Lung (tissue), 11 donors: ENCODE measurements at regions not wholly inside any gene's neighbourhood (a gene's known extent, or its start where the extent isn't known, plus 50 kb on each side); places are given as distances from the start of the nearest gene placed in this dataset.

Experiments
- ATAC-seq: fragments of 200-7000 bp; cut with Tn5 transposase; one replicate; pipeline ENCODE4 v1.9.1; 2020; ENCODE audit warnings: moderate number of reproducible peaks; ENCODE audit not compliant: insufficient read depth, low FRiP score
- DNase-seq, 3 donors: peaks; one replicate each; pipeline ENCODE4 v3.0.0-alpha.2; 2013 to 2017
- H3K27ac ChIP-seq, 2 donors: one replicate each; pipeline ENCODE4 v1.5.1; 2013; ENCODE audit warnings: mild to moderate bottlenecking in 2 of 2, moderate library complexity in 2 of 2, control low read depth in 1 of 2, inconsistent platforms in 1 of 2, low read depth in 1 of 2, low read length in 1 of 2
- H3K27me3 ChIP-seq, 3 donors: one replicate each; pipeline ENCODE4 v1.5.1; 2013; ENCODE audit warnings: low read length in 2 of 3; ENCODE audit not compliant: control insufficient read depth in 3 of 3, insufficient read depth in 3 of 3
- H3K36me3 ChIP-seq, 4 donors: one replicate each; pipeline ENCODE4 v1.5.1; 2013; ENCODE audit warnings: low read length in 4 of 4, mild to moderate bottlenecking in 1 of 4, moderate library complexity in 1 of 4; ENCODE audit not compliant: control insufficient read depth in 4 of 4, insufficient read depth in 4 of 4
- H3K4me1 ChIP-seq, 5 donors: one replicate each; pipeline ENCODE4 v1.5.1; 2013; ENCODE audit warnings: low read length in 5 of 5, mild to moderate bottlenecking in 2 of 5, moderate library complexity in 1 of 5; ENCODE audit not compliant: control insufficient read depth in 5 of 5, insufficient read depth in 5 of 5
- H3K4me3 ChIP-seq: one replicate; pipeline ENCODE4 v1.5.1; 2013; ENCODE audit warnings: mild to moderate bottlenecking, control low read depth, moderate library complexity
- H3K9ac ChIP-seq, 2 donors: one replicate each; pipeline ENCODE4 v1.5.1; 2013; ENCODE audit warnings: low read length in 2 of 2, control low read depth in 1 of 2; ENCODE audit not compliant: insufficient read depth in 1 of 2
- H3K9me3 ChIP-seq, 4 donors: one replicate each; pipeline ENCODE4 v1.5.1; 2013; ENCODE audit warnings: low read length in 3 of 4, mild to moderate bottlenecking in 1 of 4, moderate library complexity in 1 of 4; ENCODE audit not compliant: control insufficient read depth in 4 of 4, insufficient read depth in 3 of 4
- CTCF ChIP-seq: IDR thresholded peaks from 2 replicates; pipeline ENCODE4 v1.5.1; 2012; ENCODE audit warnings: mild to moderate bottlenecking; ENCODE audit errors: control extremely low read depth, extremely low read depth
- WGBS, 2 donors: extraction: QIAGEN DNeasy Blood & Tissue Kit; methylation state at CpG; one replicate each; pipeline ENCODE4 v1.1.7; 2013; 5-methylcytosine and 5-hydroxymethylcytosine counted together
- donor health status: control.
- donor health status: control.
- donor health status: Bipolar disorder and iron deficiency.
- donor health status: healthy.
- donor health status: DM: yes; HTN: yes; CAD: no.

DNA sequence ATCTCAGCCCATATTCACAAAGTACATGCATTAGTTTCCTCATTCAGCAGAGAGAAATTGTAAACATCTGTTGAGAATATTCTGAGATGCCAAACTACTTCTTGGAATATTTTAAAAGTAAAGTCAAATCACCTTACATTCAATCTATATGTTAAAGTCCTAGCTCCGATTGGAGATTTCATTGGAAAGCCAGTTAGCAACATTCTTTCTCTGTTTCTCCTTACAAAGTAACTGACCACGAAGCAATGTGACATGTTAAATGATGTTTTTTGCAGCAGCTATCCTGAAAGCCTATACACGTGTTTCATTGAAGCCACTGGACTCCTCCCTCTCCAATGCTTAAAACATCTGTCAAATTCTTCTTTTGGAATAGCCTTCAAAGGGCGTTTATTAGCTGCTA is 379.1 kb upstream of the CCNH start:
- no peak for TF ChIP-seq CTCF
- WGBS, 2 donors = 55 to 65% methylated on average over 4 of the region's 4 CpGs
- DNase-seq (no peak), ATAC-seq (no peak)
- Histone ChIP-seq H3K27me3 (peaks cover 0 to 4% (median 0%) of the 10 kb centered on the region in 3 donors), H3K9me3 (no peaks in the 10 kb centered on the region), H3K27ac (no peak overlapping the region), H3K9ac (no peak overlapping the region), H3K36me3 (no peaks in the 10 kb centered on the region), H3K4me1 (no peaks in the 10 kb centered on the region), H3K4me3 (no peak overlapping the region)

- Histone ChIP-seq H3K27me3 (peaks cover 0 to 12% (median 4%) of the 10 kb centered on the region in 3 donors), H3K27ac (no peak overlapping the region), H3K4me3 (no peak overlapping the region), H3K4me1 (no peaks in the 10 kb centered on the region), H3K9me3 (no peaks in the 10 kb centered on the region), H3K36me3 (no peaks in the 10 kb centered on the region), H3K9ac (no peak overlapping the region)
- DNase-seq (no peak), ATAC-seq (no peak)
- WGBS, 2 donors = 59 to 67% methylated on average over 2 of the region's 2 CpGs
- TF ChIP-seq CTCF = no peak
Observed at GRCh38 chr5:87788416-87788815, 375.7 kb upstream of the CCNH start.

DNA sequence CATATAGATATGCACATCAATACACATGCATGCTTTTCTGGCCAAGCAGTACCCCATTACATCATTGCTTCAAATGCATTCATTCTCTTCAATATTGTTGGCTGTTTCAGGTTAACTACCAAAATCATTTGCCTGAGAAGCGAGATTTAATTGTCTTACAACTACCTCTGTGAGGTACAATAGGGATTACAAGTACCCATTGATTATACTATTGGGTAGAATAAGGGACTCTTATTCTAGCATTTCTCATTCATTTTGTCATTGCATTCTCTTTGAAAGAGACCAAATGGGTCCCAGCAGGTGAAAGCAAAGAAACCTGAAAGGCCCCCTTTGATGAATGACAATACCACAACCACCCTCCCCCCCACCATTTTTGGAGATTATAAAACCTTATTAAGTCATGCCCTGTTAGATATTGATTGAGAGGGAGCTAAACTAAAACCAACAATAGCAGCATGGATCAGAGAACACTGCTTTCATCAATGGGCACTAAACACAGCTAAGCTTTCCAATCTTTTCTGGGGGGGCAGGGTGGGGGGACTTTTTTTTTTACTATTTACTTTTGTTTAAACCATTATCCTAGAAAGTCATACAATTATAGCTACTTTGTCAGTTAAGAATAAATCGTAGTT is 375.0 kb upstream of the CCNH start:
- H3K4me1 ChIP-seq = no peaks in the 10 kb centered on the region
- no peak overlapping the region for H3K9ac ChIP-seq
- no peak overlapping the region for H3K27ac ChIP-seq
- H3K27me3 ChIP-seq = peaks cover 0 to 19% (median 10%) of the 10 kb centered on the region in 3 donors
- no peaks in the 10 kb centered on the region for H3K36me3 ChIP-seq
- no peak for TF ChIP-seq CTCF
- H3K4me3 ChIP-seq = no peak overlapping the region
- no peak for ATAC-seq
- WGBS, 2 donors = 49% methylated on average over 2 of the region's 2 CpGs
- no peaks in the 10 kb centered on the region for H3K9me3 ChIP-seq
- DNase-seq = no peak

DNA sequence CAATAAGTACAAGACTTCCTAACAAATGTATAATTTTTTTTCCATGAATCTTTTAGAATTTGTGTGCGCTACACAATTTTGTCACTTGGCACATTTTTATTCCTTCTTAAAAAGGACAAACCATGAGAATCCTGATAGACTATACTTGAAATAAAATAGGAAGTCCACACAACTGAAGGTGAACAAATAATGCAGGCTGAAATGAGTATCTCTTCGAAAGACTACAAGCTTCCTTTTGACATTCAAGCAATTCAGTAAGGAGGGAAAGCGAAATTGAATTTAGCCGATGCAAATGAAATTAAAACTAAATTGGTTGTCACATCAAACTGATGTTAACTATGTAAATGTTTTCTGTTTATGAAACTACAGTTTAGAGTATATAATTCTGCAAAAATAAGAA is 374.4 kb upstream of the CCNH start:
- TF ChIP-seq CTCF = no peak
- Histone ChIP-seq H3K9ac (no peak overlapping the region), H3K27me3 (peaks cover 0 to 22% (median 11%) of the 10 kb centered on the region in 3 donors), H3K27ac (no peak overlapping the region), H3K4me1 (no peaks in the 10 kb centered on the region), H3K9me3 (no peaks in the 10 kb centered on the region), H3K4me3 (no peak overlapping the region), H3K36me3 (no peaks in the 10 kb centered on the region)
- ATAC-seq (no peak), DNase-seq (no peak)
- WGBS, 2 donors = 53 to 65% methylated on average over 4 of the region's 4 CpGs
